NOMO-1 (cell line): ENCODE measurements at regions not wholly inside any gene's neighbourhood (a gene's known extent, or its start where the extent isn't known, plus 50 kb on each side); places are given as distances from the start of the nearest gene placed in this dataset.
A peak's percentile ranks its signal among the peaks of the same experiment; 100 is the strongest.

ENCODE experiments used
- DNase-seq, 2 experiments: peaks; one replicate each; lab custom pipeline; 2025; ENCODE audit not compliant: unreplicated experiment in 2 of 2; lab: John Stamatoyannopoulos, UW

DNA sequence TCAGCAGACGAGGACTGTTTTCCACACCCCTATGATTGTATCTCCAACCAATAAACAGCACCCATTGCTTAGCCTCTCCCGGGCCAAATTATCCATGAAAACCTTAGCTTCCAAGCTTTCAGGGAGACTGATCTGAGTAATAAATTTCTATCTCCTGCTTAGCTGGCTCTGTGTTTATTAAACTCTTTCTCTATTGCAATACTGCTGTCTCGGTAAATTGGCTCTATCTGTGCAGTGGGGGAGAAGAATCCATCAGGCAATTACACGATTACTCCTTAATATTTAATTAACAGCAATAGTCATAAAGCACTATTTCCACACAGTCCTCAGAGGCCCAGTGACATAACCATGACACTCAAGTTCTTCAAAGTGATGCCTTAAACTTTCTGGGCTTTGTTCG is 1122.8 kb downstream of the TYW1 start:
- DNase-seq, result no peak

DNA sequence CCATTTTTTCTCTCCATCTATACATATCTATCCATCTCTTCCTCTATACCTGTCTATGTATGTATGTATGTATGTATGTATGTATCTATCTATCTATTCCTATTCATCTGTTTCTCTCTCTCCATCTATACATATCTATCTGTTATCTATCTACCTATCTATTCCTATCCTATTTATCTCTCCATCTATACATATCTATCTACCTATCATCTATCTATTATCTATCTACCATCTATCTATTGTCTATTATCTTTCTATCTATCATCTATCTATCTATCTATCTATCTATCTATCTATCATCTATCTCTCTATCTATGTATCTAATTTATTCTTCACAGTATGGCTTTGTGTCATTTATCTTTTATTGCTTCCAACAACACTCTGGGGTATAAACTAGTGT is 1124.4 kb downstream of the TYW1 start:
- no peak for DNase-seq

DNA sequence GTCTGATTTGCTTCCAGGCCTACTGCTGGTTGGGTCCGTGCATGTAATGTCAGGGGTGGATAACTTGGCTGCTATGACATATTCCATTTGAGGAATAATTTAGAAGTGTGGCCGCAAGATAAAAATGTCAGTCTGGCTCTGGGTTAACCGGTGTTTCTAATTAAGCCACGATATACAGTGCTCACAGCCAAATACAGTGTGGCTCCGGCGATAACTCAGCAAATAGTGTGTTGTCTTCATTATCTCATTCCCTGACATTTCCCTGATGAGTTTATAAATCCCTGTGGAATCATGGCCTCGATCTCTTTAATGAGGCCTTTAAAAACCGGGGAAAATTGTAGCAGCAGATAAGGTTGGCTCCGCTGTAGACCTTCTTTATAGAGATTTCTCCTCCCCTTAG is 1125.0 kb downstream of the TYW1 start:
- DNase-seq, result no peak

DNA sequence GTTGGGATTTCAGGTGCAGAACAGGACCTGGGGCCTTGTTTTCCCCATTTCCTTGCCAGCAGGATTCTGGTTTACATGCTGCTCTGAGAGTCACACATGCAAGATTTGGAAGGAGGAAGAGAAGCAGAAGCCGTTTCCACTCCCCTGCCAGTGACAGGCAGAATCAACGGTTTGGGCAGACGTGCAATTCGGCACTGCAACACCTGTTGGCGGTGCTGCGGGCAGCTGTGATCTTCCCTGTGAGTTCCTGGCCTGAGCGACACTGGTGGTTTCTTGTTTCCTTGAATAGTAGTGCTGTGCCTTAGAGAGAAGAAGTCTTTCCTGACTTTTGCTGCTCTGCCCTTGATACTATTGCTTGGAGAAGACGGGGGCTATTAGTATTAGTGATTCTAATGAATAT is 1126.2 kb downstream of the TYW1 start:
- no peak for DNase-seq

DNA sequence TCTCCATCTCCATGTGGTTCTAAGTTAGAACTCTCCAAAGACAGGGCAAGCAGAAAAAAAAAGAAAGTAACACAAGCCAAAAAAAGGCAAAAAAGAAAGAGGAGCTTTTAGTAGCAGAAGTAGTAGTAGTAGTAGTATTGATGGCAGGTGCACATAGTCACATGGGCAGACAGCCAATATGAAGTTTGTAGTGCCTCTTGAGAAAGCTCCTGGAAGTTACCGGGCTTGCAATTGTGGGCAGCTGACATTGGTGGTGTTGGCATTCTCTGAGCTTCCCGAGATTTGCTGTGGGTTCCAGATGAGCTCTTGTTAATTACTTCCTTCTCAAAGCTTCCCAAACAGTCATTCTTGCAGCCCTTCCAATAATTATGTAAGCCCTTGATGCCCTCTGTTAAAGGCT is 1128.5 kb downstream of the TYW1 start:
- DNase-seq, result no peak

DNA sequence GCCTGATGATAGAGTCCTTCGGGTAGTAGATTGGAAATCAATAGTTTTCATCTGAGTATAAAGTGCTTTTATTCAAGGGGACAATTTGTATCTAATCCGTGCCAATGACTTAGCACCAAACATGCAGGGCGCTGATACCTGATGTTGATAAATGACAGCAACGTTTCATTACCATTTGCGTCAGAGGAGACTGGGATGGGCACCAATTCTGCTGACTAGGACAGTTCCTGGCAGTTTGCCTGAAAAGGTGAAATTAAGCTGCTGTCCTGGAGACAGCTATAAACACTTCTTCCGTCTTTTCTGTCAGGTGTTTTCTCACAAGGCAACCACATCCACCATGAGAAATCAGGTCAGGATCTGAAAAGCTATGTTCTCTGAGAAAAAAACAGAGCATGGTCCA is 1136.4 kb downstream of the TYW1 start:
- no peak for DNase-seq

DNA sequence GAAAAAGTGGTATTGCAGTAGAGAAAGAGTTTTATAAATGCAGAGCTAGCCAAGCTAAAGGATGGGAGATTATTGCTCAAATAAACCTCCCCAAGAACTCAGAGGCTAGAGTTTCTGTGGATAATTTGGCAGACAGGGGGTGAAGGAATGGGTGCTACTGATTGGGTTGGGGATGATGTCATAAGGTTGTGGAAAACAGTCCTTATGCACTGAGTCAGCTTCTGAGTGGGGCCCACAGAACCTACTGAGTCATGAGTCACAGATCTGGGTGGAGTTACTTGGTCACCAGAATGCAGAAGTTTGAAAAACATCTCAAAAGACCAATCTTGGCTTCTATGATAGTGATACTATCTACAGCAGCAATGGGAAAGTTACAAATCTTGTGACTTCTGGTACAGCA is 1146.7 kb downstream of the TYW1 start:
- no peak for DNase-seq

DNA sequence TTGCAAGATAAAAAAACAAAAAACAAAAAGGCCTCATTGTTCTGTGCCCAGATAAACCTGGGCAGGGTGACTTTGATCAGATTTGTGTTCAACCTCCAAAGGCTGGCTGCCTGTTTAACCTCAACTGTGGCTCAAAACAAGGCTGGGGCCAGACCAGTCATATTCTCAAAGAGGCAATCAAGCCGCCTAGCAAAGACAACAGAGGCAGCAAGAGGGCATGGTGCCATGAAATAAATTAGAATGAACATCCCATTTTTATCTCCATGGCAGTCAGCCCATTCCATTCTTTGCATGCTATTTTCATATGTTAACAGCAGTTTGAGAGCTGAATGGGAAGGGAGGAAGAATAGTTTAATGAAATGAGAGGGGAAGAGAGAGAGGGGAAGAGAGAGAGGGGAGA is 1150.3 kb downstream of the TYW1 start:
- no peak for DNase-seq

DNA sequence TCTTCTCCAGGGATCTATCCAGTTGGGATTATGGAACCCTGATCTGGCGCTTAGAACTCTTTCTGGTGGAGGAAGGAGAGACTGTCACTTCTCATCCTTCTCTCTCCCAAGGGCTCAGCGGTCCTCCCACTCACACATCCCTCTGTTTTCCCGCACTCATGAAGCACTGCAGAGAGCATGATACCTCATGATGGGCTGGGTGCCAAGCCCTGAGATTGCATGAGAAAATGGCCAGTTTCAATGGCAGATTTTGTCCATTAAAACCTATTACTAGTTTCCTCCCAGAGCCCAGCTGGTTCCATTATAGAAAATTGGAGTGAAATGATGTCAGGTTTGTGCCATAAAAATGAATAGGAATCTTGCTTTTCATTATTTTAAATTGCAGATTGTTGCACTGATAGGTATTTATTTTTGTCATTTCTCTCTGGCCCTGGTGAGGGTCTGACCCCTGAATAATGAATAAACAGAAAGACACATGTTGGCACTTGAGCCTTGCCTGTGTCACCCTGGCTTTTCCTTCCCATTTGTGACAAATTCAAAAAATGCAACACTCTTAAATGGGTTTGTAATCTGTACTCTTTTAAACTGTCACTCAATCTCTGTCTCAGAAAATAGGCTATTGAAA is 1151.1 kb downstream of the TYW1 start:
- DNase-seq, result no peak

DNA sequence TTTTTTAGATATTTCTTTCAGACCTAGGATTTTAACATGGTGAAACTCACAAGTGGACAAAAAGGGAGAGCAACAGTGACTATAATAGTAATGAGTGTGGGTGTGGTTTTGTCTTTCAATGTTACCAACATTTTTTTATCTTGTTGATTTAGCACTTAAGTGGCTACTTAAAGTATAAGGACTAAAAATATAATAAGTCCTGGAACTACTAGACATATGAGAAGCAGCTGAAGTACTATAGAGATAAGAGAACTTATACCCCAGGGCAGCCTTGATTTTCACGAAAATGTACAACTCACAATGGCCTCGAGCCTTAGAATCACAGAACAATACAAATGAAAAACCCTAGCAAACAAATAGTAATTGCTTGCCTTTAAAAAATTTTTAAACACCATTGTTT is 1151.8 kb downstream of the TYW1 start:
- no peak for DNase-seq

DNA sequence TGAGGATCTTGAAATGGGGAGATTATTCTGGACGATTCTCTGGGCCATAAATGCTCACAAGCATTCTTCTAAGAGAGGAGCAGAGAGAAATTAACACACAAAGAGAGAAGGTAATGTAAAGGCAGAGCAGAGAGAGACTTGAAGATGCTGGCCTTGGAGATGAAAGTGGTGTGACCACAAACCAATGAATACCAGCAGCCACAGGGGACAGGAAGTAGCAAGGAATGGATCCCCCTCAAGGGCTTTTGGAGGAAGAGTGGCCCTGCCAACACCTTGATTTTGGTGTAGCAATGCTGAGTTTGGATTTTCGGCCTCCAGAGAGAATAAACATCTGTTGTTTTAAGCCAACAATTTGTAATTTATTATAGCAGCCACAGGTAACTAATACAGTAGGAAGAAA is 1155.6 kb downstream of the TYW1 start:
- no peak for DNase-seq

DNA sequence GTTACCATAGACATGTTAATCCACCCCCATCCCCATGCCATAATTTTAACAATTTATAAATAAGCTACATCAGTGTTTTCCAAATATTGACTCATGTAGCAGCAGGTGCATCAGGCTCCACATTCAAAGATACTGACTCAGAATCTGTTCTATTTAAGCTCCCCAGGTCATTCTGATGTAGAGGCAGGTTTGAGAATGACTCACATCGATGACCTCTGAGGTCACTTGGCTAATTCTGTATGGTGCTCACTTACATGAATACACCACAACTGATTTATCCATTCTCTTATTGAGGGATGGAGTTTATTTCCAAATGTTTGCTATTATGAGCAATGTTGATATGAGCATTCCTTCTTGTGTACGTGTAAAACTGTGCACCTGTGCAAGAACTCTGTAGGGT is 1159.0 kb downstream of the TYW1 start:
- DNase-seq, result no peak

DNA sequence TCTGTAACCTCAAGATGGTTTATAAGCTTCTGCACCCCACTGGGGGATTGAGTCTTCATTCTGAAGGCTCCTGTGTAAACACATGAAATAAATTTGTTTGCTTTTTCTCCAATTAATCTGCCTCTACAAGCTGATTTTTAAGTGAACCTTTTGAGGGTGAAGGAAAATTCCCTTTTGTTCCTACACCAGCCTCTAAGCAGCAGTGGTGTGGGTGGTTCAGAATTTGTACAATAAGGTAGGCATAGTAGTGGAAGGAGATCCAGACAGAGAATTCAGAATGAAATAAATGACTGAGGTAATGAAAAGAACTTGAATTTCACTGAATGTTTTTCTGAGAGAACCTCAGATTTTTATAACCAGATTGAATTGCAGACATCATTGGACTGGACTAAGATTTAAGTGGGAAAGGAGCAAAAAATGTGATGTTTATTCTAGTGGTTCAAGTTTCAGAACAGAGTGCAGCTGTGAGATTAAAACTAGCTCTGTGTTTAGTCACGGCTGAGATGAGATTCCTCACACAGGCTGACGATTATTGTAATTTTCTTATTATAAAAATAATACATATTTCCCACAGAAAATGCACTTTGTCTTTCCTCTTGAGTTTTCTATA is 1162.2 kb downstream of the TYW1 start:
- no peak for DNase-seq

DNA sequence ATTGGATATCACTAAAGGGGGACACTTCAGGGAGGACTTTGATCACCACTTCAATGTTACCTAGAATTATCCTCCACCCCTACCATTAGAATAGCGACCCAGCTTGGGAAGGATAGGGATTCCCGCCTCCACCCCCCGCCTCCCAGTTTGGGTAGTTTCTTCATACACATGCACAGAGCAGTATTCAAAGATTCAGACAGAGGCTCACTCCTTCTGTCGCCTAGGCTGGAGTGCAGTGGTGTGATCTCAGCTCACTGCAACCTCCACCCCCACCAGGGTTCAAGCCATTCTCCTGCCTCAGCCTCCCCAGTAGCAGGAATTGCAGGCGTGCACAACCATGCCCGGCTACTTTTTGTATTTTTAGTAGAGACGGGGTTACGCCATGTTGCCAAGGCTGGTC is 1166.1 kb downstream of the TYW1 start:
- no peak for DNase-seq

DNA sequence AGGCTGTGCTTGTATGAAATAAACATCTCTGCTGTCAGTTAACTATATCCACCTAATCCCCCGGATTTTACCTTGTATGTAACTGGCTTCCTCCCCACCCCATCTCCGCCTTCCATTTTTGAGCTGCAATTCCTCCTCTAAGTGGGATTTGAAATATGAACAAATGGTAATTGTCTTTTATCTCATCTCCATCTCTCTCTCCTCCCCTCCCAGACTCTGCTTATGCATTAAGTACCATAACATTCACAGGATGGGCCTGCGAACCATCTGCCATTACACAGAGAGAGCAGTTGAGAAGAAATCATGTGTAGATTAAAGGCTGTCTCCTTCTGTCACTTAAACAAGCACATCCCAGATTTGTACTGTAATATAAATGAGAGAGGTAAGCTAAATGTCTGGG is 1169.9 kb downstream of the TYW1 start:
- DNase-seq, result no peak

DNA sequence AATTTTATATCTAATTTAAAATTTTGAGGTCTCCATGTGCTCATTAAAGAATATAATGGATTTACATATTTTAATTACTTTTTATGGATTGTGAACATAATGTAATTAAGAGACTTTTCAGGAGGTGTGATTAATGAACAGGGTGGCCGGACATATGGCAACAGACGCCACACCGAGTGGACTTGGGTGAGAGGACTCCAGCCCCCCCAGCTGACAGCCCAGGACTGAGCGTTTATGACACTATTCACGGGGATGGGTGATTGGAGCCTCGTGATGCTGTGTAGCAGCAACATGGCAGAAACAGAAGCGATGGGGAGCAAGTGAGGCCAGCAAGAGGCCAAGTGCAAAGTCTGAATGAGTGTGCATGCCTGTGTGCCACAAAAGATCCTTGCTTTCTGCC is 1176.9 kb downstream of the TYW1 start:
- DNase-seq, result no peak

DNA sequence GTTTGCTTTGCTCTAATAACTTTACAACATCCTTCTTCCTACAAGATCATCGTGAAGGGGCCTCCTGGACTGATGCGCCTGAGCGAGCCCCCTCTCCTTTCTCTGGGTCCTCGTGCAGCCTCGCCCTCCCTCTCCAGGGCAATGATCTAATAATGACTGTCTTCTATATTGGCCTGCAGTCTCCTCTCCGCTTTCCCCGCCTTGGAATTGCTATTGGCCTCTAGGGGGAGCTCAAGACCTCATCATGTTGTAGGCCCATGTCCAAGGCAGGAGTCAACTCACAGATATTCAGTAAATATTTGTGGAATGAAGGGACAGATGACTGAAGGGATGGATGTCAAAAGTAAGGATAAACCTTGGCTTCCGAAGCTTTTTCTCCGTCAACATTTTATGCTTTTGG is 1180.3 kb downstream of the TYW1 start:
- peak; percentile 3 to 14 for DNase-seq

DNA sequence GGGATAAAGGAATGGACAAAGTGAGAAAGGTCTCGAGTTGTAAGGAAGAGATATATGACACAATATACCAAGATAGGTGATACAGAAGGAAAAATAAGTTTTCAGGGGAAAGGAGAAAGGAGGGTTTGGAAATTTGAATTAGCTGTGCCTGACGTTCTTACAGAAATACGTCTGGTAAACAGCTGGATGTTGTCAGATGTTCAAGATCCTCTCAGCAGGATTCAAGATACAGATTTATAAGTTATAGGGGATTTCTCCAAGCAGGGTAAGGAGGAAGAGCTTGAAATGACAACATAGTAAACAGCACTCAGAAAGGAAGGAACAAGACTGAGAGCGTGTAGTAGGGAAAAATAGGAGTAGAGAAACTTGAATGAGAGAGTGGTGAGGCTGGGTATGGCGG is 1184.1 kb downstream of the TYW1 start:
- no peak for DNase-seq

DNA sequence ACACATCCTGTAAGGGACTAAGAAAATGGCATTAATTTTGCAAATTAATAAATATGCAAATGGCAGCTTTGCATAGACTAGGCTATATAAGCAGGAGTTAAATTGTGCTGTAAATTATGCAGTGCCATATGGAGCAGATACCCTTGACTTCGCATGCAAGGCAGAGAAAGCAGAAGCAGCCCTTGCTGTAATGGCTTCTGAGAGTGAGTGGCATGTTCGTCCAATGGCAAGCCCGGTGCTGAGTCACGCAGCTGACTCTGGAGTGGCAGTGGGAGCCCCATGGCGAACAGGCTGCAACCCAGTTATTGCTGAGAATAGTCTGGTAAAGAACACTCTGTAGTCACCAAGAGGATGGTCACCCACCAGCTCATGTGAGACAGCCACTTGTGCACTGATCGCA is 1186.5 kb downstream of the TYW1 start:
- no peak for DNase-seq

DNA sequence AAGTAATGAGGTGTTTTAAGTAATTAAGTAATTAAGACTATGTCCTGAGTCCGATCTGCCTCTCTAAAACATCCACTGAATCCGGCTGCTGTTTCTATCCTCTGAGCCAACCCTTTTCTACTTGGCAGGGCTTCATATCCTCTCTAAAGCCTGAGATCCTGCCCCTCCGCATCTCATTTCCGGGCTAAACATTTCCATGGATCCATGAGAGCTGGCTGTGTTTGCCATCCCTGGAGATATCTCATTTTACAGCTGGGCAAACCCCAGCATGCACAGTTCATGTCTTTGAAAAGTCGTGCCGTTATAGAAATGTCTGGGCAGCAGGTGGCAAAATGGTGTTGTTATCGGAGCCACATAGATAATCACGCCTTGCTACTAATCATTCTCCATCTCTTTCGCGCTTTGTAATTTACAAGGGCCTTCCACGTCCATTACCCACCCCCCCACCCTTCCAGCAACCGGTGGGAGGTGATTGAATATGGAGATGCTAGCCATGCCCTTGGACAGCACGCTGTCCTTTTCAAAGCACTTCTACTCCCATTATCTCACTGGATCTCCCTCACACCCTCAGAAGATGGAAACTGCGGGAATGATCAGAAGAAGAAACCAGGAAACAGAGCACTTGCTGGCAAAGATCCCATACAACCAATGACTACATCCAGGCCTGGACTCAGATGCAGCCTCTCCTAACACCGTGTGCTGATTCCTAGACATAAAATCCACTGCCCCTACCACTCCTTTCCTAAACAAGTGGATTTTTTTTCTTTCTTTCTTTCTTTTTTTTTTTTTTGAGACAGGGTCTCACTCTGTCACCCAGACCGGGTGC is 1189.2 kb downstream of the TYW1 start:
- no peak for DNase-seq

DNA sequence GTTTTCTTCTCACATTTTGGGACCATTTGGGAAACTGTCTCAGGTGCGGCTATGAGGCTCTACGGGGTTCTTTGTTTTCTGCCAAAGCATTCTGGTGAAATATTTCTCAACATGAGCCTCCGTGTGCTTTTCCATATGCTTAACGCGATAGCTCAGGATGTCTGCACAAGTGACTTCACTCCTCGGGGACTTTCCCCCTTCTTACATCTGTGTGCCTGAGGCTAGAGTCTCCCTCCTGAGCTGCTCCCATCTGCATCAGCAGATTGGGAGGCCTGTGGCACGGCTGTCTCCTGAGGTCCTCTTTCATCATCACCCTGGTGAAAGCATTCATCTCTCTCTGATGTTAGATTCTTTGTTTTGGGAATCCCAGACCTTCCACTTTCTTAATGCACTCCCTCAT is 1190.9 kb downstream of the TYW1 start:
- DNase-seq, result no peak

DNA sequence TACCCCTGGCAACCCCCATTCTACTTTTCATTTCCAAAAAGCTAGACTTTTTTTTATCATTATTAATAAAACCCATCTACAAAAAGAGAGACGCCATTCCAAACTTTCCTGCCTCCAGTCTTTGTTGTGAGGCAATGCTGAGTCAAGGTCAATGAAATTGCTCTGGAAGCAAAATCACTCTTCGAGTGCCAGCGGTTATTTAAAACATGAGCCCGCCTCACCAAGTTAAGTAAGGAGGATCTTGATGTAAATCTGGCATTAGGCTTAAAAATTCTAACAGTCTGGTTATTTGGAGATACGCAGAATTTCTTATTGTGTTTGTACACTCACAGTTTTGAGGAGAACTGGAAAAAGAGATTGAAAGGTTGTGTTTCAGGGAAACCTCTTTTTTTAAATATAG is 1196.3 kb downstream of the TYW1 start:
- no peak for DNase-seq
